ENCODE measurements at regions not wholly inside any gene's neighbourhood (a gene's known extent, or its start where the extent isn't known, plus 50 kb on each side); places are given as distances from the start of the nearest gene placed in this dataset.

- ChIA-PET POLR2A (ENCODE audit: unreplicated experiment) (no interaction called here), CTCF (no interaction called here)
- Histone ChIP-seq H3K9me2 (replicated peaks; ENCODE audit: low read length) (no peaks in the 10 kb centered on the region), H3K27ac (ENCODE audit: low read length) (no peak overlapping the region), H3K4me3 (ENCODE audit: low read length) (no peak overlapping the region), H3K9me3 (ENCODE audit: low read length) (no peaks in the 10 kb centered on the region), H3F3A (ENCODE audit: low read length, unreplicated experiment) (no peaks in the 10 kb centered on the region), H3K79me2 (ENCODE audit: low read length) (no peaks in the 10 kb centered on the region), H4K20me1 (ENCODE audit: low read length) (no peaks in the 10 kb centered on the region), H2AFZ (ENCODE audit: low read length) (no peak overlapping the region), H3K27me3 (ENCODE audit: low read length) (no peaks in the 10 kb centered on the region), H3K36me3 (ENCODE audit: low read depth, low read length) (no peaks in the 10 kb centered on the region), H3K9ac (ENCODE audit: low read length) (no peak overlapping the region), H3K4me1 (ENCODE audit: insufficient read depth, low read length) (no peaks in the 10 kb centered on the region), H3K4me2 (ENCODE audit: low read length) (no peak overlapping the region)
- BruUV-seq (replicated peaks): no TSS peak
- TF ChIP-seq EZH2 (IDR thresholded peaks at IDR 0.05; ENCODE audit: low read length, unreplicated experiment) (no peak), CTCF (conservative IDR thresholded peaks at IDR 0.05; ENCODE audit: low read depth, low read length) (no peak), EZH2phosphoT487 (IDR thresholded peaks at IDR 0.05; ENCODE audit: borderline replicate concordance, low read length) (no peak)
- intact Hi-C loops (cut with micrococcal nuclease): no loop called here
- ATAC-seq: no peak
- no peak for DNase-seq
Observed at GRCh38 chr13:105365831-105366230, 1169.6 kb downstream of the EFNB2 start.

GRCh38 chr13:105365021-105365550 lies 1170.4 kb downstream of the EFNB2 start:
- TF ChIP-seq CTCF (conservative IDR thresholded peaks at IDR 0.05; ENCODE audit: low read depth, low read length) (no peak), EZH2phosphoT487 (IDR thresholded peaks at IDR 0.05; ENCODE audit: borderline replicate concordance, low read length) (no peak), EZH2 (IDR thresholded peaks at IDR 0.05; ENCODE audit: low read length, unreplicated experiment) (no peak)
- Histone ChIP-seq H3K4me3 (ENCODE audit: low read length) (no peak overlapping the region), H3K79me2 (ENCODE audit: low read length) (no peaks in the 10 kb centered on the region), H2AFZ (ENCODE audit: low read length) (no peak overlapping the region), H3F3A (ENCODE audit: low read length, unreplicated experiment) (no peaks in the 10 kb centered on the region), H3K9me3 (ENCODE audit: low read length) (no peaks in the 10 kb centered on the region), H3K9ac (ENCODE audit: low read length) (no peak overlapping the region), H3K36me3 (ENCODE audit: low read depth, low read length) (no peaks in the 10 kb centered on the region), H4K20me1 (ENCODE audit: low read length) (no peaks in the 10 kb centered on the region), H3K4me1 (ENCODE audit: insufficient read depth, low read length) (no peaks in the 10 kb centered on the region), H3K9me2 (replicated peaks; ENCODE audit: low read length) (no peaks in the 10 kb centered on the region), H3K27ac (ENCODE audit: low read length) (no peak overlapping the region), H3K4me2 (ENCODE audit: low read length) (no peak overlapping the region), H3K27me3 (ENCODE audit: low read length) (no peaks in the 10 kb centered on the region)
- ChIA-PET CTCF (no interaction called here), POLR2A (ENCODE audit: unreplicated experiment) (no interaction called here)
- intact Hi-C loops (cut with micrococcal nuclease): no loop called here
- DNase-seq (no peak), ATAC-seq (no peak)
- no TSS peak for BruUV-seq (replicated peaks)

GRCh38 chr13:105364191-105364590 lies 1171.3 kb downstream of the EFNB2 start:
- H3K4me3 ChIP-seq (ENCODE audit: low read length): no peak overlapping the region
- H3K27me3 ChIP-seq (ENCODE audit: low read length): no peaks in the 10 kb centered on the region
- H3K9ac ChIP-seq (ENCODE audit: low read length): no peak overlapping the region
- H2AFZ ChIP-seq (ENCODE audit: low read length): no peak overlapping the region
- H3F3A ChIP-seq (ENCODE audit: low read length, unreplicated experiment): no peaks in the 10 kb centered on the region
- H3K27ac ChIP-seq (ENCODE audit: low read length): no peak overlapping the region
- H3K9me3 ChIP-seq (ENCODE audit: low read length): no peaks in the 10 kb centered on the region
- H3K79me2 ChIP-seq (ENCODE audit: low read length): no peaks in the 10 kb centered on the region
- H3K4me2 ChIP-seq (ENCODE audit: low read length): no peak overlapping the region
- no peaks in the 10 kb centered on the region for H3K9me2 ChIP-seq (replicated peaks; ENCODE audit: low read length)
- intact Hi-C loops (cut with micrococcal nuclease): no loop called here
- ChIA-PET POLR2A (ENCODE audit: unreplicated experiment) (no interaction called here), CTCF (no interaction called here)
- H4K20me1 ChIP-seq (ENCODE audit: low read length): no peaks in the 10 kb centered on the region
- no peaks in the 10 kb centered on the region for H3K36me3 ChIP-seq (ENCODE audit: low read depth, low read length)
- DNase-seq (no peak), ATAC-seq (no peak)
- no peaks in the 10 kb centered on the region for H3K4me1 ChIP-seq (ENCODE audit: insufficient read depth, low read length)
- TF ChIP-seq EZH2phosphoT487 (IDR thresholded peaks at IDR 0.05; ENCODE audit: borderline replicate concordance, low read length) (no peak), CTCF (conservative IDR thresholded peaks at IDR 0.05; ENCODE audit: low read depth, low read length) (no peak), EZH2 (IDR thresholded peaks at IDR 0.05; ENCODE audit: low read length, unreplicated experiment) (no peak)
- BruUV-seq (replicated peaks): no TSS peak
